SK-N-SH (cell line): ENCODE measurements at regions not wholly inside any gene's neighbourhood (a gene's known extent, or its start where the extent isn't known, plus 50 kb on each side); places are given as distances from the start of the nearest gene placed in this dataset.

Experiments
- CTCF ChIA-PET: fragments of 300-600, 350-600 bp; formaldehyde crosslinking; extraction: SDS; loops from one replicate; lab custom pipeline; 2021; lab: Yijun Ruan, JAX
- POLR2A ChIA-PET: fragments of 350-600 bp; sonication (Branson Sonifier 250); formaldehyde crosslinking; extraction: SDS; loops from one replicate; lab custom pipeline; 2020; ENCODE audit warnings: antibody characterized with exemption, inconsistent platforms; lab: Yijun Ruan, JAX
- DNase-seq: peaks from one replicate; pipeline ENCODE4 v3.0.0; 2012
- H2AFZ ChIP-seq: fragments of 200-600 bp; sonication (generic); 2 replicates; pipeline ENCODE4 v1.8.1; 2016; ENCODE audit warnings: antibody characterized with exemption, mild to moderate bottlenecking, low read depth
- H3F3A ChIP-seq: fragments of 200-600 bp; sonication (generic); replicated peaks from 2 replicates; pipeline ENCODE3; 2016; ENCODE audit warnings: antibody characterized with exemption, mild to moderate bottlenecking; ENCODE audit not compliant: insufficient read depth
- H3K27ac ChIP-seq, 2 experiments: fragments of 200-500 bp in 1 of 2; fragments of 200-600 bp in 1 of 2; sonication (Bioruptor generic) in 1 of 2; sonication (generic), shearing (Covaris generic) in 1 of 2; 2 replicates each; pipeline versions ENCODE4 v1.5.1 to v1.6.1; 2014 to 2016; ENCODE audit warnings: low read depth in 2 of 2, inconsistent platforms in 1 of 2, low read length in 1 of 2, mild to moderate bottlenecking in 1 of 2, mixed read lengths in 1 of 2
- H3K27me3 ChIP-seq: fragments of 200-600 bp; sonication (generic), shearing (Covaris generic); 2 replicates; pipeline ENCODE4 v1.6.1; 2016; ENCODE audit warnings: mixed run types; ENCODE audit not compliant: insufficient read depth
- H3K36me3 ChIP-seq, 2 experiments: fragments of 200-500 bp in 1 of 2; fragments of 200-600 bp in 1 of 2; sonication (Bioruptor generic) in 1 of 2; sonication (generic) in 1 of 2; replicated peaks in 1 of 2; 2 replicates each; pipeline versions ENCODE3 to v1.5.1; 2014 to 2016; ENCODE audit warnings: low read length in 1 of 2, mild to moderate bottlenecking in 1 of 2; ENCODE audit not compliant: insufficient read depth in 2 of 2, control insufficient read depth in 1 of 2
- H3K4me1 ChIP-seq, 2 experiments: fragments of 200-500 bp in 1 of 2; fragments of 200-600 bp in 1 of 2; sonication (Bioruptor generic) in 1 of 2; sonication (generic), shearing (Covaris generic) in 1 of 2; 2 replicates each; pipeline versions ENCODE4 v1.5.1 to v1.6.1; 2014 to 2016; ENCODE audit warnings: low read depth in 1 of 2, low read length in 1 of 2, mixed run types in 1 of 2; ENCODE audit not compliant: insufficient read depth in 2 of 2, control insufficient read depth in 1 of 2
- H3K4me2 ChIP-seq: fragments of 200-600 bp; sonication (generic), shearing (Covaris generic); 2 replicates; pipeline ENCODE4 v1.6.1; 2017; ENCODE audit warnings: mixed run types
- H3K4me3 ChIP-seq, 2 experiments: fragments of 200-500 bp in 1 of 2; fragments of 200-600 bp in 1 of 2; sonication (Bioruptor generic) in 1 of 2; sonication (generic), shearing (Covaris generic) in 1 of 2; 2 replicates each; pipeline versions ENCODE4 v1.5.1 to v1.8.1; 2014 to 2016; ENCODE audit warnings: low read depth in 2 of 2, inconsistent platforms in 1 of 2, low read length in 1 of 2, mild to moderate bottlenecking in 1 of 2, mixed read lengths in 1 of 2, moderate library complexity in 1 of 2
- H3K79me2 ChIP-seq: fragments of 200-600 bp; sonication (generic); 2 replicates; pipeline ENCODE4 v1.8.1; 2017; ENCODE audit warnings: mild to moderate bottlenecking; ENCODE audit not compliant: insufficient read depth
- H3K9ac ChIP-seq: fragments of 200-600 bp; sonication (generic); 2 replicates; pipeline ENCODE4 v1.6.1; 2017; ENCODE audit warnings: mixed run types
- H3K9me2 ChIP-seq: fragments of 200-600 bp; sonication (generic); 2 replicates; pipeline ENCODE4 v1.6.1; 2017; ENCODE audit warnings: mixed run types
- H3K9me3 ChIP-seq: fragments of 200-600 bp; sonication (generic); 2 replicates; pipeline ENCODE4 v1.6.1; 2017; ENCODE audit warnings: mixed run types, mild to moderate bottlenecking, moderate library complexity
- H4K20me1 ChIP-seq: fragments of 200-600 bp; sonication (generic); 2 replicates; pipeline ENCODE4 v1.6.1; 2017; ENCODE audit warnings: mild to moderate bottlenecking, mixed run types; ENCODE audit not compliant: insufficient read depth
- ELF1 ChIP-seq: IDR thresholded peaks from 2 replicates; pipeline ENCODE4 v1.4.0; 2012
- FOSL2 ChIP-seq: IDR thresholded peaks from 2 replicates; pipeline ENCODE4 v1.4.0; 2012; ENCODE audit warnings: low read depth, mild to moderate bottlenecking, moderate library complexity, borderline replicate concordance
- GABPA ChIP-seq: IDR thresholded peaks from 2 replicates; pipeline ENCODE4 v1.4.0; 2012; ENCODE audit warnings: low read depth, mild to moderate bottlenecking
- JUND ChIP-seq: IDR thresholded peaks from 2 replicates; pipeline ENCODE4 v1.4.0; 2012
- MXI1 ChIP-seq: IDR thresholded peaks from 2 replicates; pipeline ENCODE4 v1.6.1; 2012; ENCODE audit warnings: mild to moderate bottlenecking, low read depth, low read length, improper control_type of control experiment
- NRF1 ChIP-seq: IDR thresholded peaks from 2 replicates; pipeline ENCODE4 v1.6.1; 2012; ENCODE audit warnings: low read depth, mild to moderate bottlenecking, low read length
- POLR2AphosphoS5 ChIP-seq: IDR thresholded peaks from 2 replicates; pipeline ENCODE4 v1.6.1; 2012; ENCODE audit warnings: low read depth, low read length
- RAD21 ChIP-seq: IDR thresholded peaks from 2 replicates; pipeline ENCODE4 v1.6.1; 2012; ENCODE audit warnings: mild to moderate bottlenecking, low read length
- RCOR1 ChIP-seq: fragments of 150-350 bp; IDR thresholded peaks from 2 replicates; pipeline ENCODE4 v1.6.1; 2017; ENCODE audit warnings: antibody characterized with exemption, low read length
- RFX5 ChIP-seq: IDR thresholded peaks from 2 replicates; pipeline ENCODE4 v1.6.1; 2012; ENCODE audit warnings: mild to moderate bottlenecking, improper control_type of control experiment, low read length
- RXRA ChIP-seq: IDR thresholded peaks from 2 replicates; pipeline ENCODE4 v1.4.0; 2012; ENCODE audit warnings: low read depth, mild to moderate bottlenecking, borderline replicate concordance
- SIN3A ChIP-seq: IDR thresholded peaks from 2 replicates; pipeline ENCODE4 v1.6.1; 2012; ENCODE audit warnings: low read depth, mild to moderate bottlenecking, low read length, moderate library complexity, borderline replicate concordance
- TAF1 ChIP-seq: IDR thresholded peaks from 2 replicates; pipeline ENCODE4 v1.6.1; 2012; ENCODE audit warnings: low read depth, mild to moderate bottlenecking, low read length, moderate library complexity, borderline replicate concordance
- TCF12 ChIP-seq: IDR thresholded peaks from 2 replicates; pipeline ENCODE4 v1.4.0; 2012
- YY1 ChIP-seq: IDR thresholded peaks from 2 replicates; pipeline ENCODE4 v1.4.0; 2012; ENCODE audit warnings: low read depth, mild to moderate bottlenecking
- WGBS: methylation state at CpG from one replicate; pipeline ENCODE4 v1.1.6; 2017; ENCODE audit warnings: low lambda C conversion rate; 5-methylcytosine and 5-hydroxymethylcytosine counted together
- TF ChIP-seq, protein P1 (sequence below): fragments of 150-350 bp; IDR thresholded peaks from 2 replicates; pipeline ENCODE4 v1.6.1; 2016; ENCODE audit warnings: mild to moderate bottlenecking, low read depth, low read length
- TF ChIP-seq, protein P2 (sequence below): IDR thresholded peaks from 2 replicates; pipeline ENCODE4 v1.6.1; 2012; ENCODE audit warnings: mild to moderate bottlenecking, low read depth, low read length, moderate library complexity
- TF ChIP-seq, protein P3 (sequence below): IDR thresholded peaks from 2 replicates; pipeline ENCODE4 v1.4.0; 2012; ENCODE audit warnings: low read depth, borderline replicate concordance

DNA sequence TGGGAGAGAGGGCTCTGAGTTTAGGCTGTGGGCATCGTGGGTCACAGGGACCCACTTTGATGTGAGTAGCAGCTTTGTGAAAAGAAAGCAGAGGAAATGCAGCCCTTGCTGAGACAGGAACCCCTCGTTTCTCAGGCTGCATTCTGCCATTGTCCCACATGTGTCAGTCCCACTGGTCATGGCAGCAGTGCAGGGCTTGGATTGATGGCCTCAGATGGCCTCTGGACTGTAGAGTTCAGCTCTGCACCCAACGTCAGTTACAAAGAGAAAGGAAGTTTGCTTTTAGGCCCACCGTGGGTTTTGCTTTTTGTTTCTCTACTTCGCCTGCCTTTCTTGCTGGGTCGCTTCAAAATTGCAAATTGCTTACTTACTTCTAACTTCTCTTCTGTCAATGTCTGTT lies 248.3 kb upstream of the KLF3 start:
- WGBS, result 49% methylated on average over 6 of the region's 6 CpGs
- H3K27ac ChIP-seq, result no peak overlapping the region
- no peak overlapping the region for H3K4me3 ChIP-seq
- no peaks in the 10 kb centered on the region for H3F3A ChIP-seq
- H3K79me2 ChIP-seq, result no peaks in the 10 kb centered on the region
- TF ChIP-seq FOSL2 (no peak), JUND (no peak), SIN3A (no peak), TCF12 (no peak), YY1 (no peak), RAD21 (no peak), RXRA (no peak), RFX5 (no peak), ELF1 (no peak), TAF1 (no peak), POLR2AphosphoS5 (no peak)
- TF ChIP-seq, protein P1, sequence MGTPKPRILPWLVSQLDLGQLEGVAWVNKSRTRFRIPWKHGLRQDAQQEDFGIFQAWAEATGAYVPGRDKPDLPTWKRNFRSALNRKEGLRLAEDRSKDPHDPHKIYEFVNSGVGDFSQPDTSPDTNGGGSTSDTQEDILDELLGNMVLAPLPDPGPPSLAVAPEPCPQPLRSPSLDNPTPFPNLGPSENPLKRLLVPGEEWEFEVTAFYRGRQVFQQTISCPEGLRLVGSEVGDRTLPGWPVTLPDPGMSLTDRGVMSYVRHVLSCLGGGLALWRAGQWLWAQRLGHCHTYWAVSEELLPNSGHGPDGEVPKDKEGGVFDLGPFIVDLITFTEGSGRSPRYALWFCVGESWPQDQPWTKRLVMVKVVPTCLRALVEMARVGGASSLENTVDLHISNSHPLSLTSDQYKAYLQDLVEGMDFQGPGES, result no peak
- TF ChIP-seq, protein P2, sequence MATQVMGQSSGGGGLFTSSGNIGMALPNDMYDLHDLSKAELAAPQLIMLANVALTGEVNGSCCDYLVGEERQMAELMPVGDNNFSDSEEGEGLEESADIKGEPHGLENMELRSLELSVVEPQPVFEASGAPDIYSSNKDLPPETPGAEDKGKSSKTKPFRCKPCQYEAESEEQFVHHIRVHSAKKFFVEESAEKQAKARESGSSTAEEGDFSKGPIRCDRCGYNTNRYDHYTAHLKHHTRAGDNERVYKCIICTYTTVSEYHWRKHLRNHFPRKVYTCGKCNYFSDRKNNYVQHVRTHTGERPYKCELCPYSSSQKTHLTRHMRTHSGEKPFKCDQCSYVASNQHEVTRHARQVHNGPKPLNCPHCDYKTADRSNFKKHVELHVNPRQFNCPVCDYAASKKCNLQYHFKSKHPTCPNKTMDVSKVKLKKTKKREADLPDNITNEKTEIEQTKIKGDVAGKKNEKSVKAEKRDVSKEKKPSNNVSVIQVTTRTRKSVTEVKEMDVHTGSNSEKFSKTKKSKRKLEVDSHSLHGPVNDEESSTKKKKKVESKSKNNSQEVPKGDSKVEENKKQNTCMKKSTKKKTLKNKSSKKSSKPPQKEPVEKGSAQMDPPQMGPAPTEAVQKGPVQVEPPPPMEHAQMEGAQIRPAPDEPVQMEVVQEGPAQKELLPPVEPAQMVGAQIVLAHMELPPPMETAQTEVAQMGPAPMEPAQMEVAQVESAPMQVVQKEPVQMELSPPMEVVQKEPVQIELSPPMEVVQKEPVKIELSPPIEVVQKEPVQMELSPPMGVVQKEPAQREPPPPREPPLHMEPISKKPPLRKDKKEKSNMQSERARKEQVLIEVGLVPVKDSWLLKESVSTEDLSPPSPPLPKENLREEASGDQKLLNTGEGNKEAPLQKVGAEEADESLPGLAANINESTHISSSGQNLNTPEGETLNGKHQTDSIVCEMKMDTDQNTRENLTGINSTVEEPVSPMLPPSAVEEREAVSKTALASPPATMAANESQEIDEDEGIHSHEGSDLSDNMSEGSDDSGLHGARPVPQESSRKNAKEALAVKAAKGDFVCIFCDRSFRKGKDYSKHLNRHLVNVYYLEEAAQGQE, result no peak
- ChIA-PET POLR2A (no interaction called here), CTCF (no interaction called here)
- no peak for DNase-seq
- no peaks in the 10 kb centered on the region for H3K4me1 ChIP-seq
- H3K9me3 ChIP-seq, result no peaks in the 10 kb centered on the region
- no peak overlapping the region for H2AFZ ChIP-seq
- no peaks in the 10 kb centered on the region; the same call in 1 of the 2 replicates for H3K27me3 ChIP-seq
- H3K4me2 ChIP-seq, result no peak overlapping the region
- H4K20me1 ChIP-seq, result no peaks in the 10 kb centered on the region
- no peaks in the 10 kb centered on the region for H3K9me2 ChIP-seq
- no peak overlapping the region for H3K9ac ChIP-seq
- no peaks in the 10 kb centered on the region for H3K36me3 ChIP-seq

DNA sequence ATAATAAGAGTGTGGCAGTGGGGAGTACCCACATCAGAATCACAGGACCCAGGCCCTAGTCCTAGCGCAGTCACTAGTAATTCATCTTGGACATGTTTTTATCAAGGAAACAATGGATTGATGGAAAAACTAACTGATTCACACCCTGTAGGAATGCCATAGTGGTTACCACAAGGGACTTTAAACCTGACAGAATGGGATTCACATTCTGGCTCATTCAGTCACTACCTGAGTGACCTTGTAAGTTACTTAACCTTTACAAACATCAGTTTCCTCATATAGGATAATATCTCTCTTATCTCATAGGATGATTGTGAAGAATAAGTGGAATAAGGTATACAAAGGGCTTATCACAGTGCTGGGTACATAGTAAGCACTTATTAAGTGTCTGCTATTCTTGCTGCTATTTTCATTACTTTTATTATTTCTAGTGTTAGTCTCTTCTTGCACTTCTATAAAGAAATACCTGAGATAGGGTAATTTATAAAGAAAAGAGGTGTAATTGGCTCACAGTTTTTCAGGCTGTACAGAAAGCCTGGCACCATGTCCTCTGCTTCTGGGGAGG lies 247.5 kb upstream of the KLF3 start:
- Histone ChIP-seq H3K27ac (no peak overlapping the region), H3F3A (no peaks in the 10 kb centered on the region), H3K27me3 (no peaks in the 10 kb centered on the region), H3K36me3 (no peaks in the 10 kb centered on the region), H3K4me2 (no peak overlapping the region), H3K79me2 (no peaks in the 10 kb centered on the region), H4K20me1 (no peaks in the 10 kb centered on the region), H3K4me1 (no peaks in the 10 kb centered on the region), H3K9me3 (no peaks in the 10 kb centered on the region), H3K4me3 (no peak overlapping the region), H3K9ac (no peak overlapping the region), H3K9me2 (no peaks in the 10 kb centered on the region), H2AFZ (no peak overlapping the region)
- POLR2A ChIA-PET, result no interaction called here
- TF ChIP-seq POLR2AphosphoS5 (no peak), NRF1 (no peak), TCF12 (no peak), JUND (no peak), GABPA (no peak), MXI1 (no peak), RCOR1 (no peak)
- TF ChIP-seq, protein P1, result no peak
- TF ChIP-seq, protein P3, sequence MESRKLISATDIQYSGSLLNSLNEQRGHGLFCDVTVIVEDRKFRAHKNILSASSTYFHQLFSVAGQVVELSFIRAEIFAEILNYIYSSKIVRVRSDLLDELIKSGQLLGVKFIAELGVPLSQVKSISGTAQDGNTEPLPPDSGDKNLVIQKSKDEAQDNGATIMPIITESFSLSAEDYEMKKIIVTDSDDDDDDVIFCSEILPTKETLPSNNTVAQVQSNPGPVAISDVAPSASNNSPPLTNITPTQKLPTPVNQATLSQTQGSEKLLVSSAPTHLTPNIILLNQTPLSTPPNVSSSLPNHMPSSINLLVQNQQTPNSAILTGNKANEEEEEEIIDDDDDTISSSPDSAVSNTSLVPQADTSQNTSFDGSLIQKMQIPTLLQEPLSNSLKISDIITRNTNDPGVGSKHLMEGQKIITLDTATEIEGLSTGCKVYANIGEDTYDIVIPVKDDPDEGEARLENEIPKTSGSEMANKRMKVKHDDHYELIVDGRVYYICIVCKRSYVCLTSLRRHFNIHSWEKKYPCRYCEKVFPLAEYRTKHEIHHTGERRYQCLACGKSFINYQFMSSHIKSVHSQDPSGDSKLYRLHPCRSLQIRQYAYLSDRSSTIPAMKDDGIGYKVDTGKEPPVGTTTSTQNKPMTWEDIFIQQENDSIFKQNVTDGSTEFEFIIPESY, result no peak
- CTCF ChIA-PET, result no interaction called here
- DNase-seq, result no peak
- 100% methylated on average over 1 of the region's 1 CpG for WGBS
